GM06990 (cell line): ENCODE measurements at regions not wholly inside any gene's neighbourhood (a gene's known extent, or its start where the extent isn't known, plus 50 kb on each side); places are given as distances from the start of the nearest gene placed in this dataset.

Experiments
- DNase-seq: peaks from one replicate; pipeline ENCODE4 v3.0.0-alpha.2; 2011; ENCODE audit not compliant: insufficient read length; ENCODE audit errors: extremely low read depth
- H3K27me3 ChIP-seq: replicated peaks from 2 replicates; pipeline ENCODE4 v1.6.0; 2011; ENCODE audit warnings: low read length; ENCODE audit not compliant: control insufficient read depth, insufficient read depth
- H3K36me3 ChIP-seq: 2 replicates; pipeline ENCODE4 v1.5.1; 2011; ENCODE audit warnings: low read length; ENCODE audit not compliant: control insufficient read depth, insufficient read depth
- H3K4me3 ChIP-seq: replicated peaks from 2 replicates; pipeline ENCODE4 v1.5.1; 2011; ENCODE audit warnings: low read depth, mild to moderate bottlenecking, control low read depth, low read length
- CTCF ChIP-seq: IDR thresholded peaks from 2 replicates; pipeline ENCODE4 v1.5.1; 2011; ENCODE audit warnings: low read length, control low read depth, mild to moderate bottlenecking, inconsistent platforms; ENCODE audit not compliant: insufficient read depth, poor library complexity, severe bottlenecking

GRCh38 chr5:77874691-77875090, 98.6 kb upstream of the TBCA start:
- no peaks in the 10 kb centered on the region for H3K27me3 ChIP-seq
- TF ChIP-seq CTCF = no peak
- H3K36me3 ChIP-seq = no peaks in the 10 kb centered on the region

GRCh38 chr5:77873239-77873638, 97.1 kb upstream of the TBCA start:
- Histone ChIP-seq H3K27me3 (no peaks in the 10 kb centered on the region), H3K36me3 (no peaks in the 10 kb centered on the region), H3K4me3 (no peak overlapping the region)
- TF ChIP-seq CTCF = no peak
- no peak for DNase-seq

More at GRCh38 chr5:77874691-77875090, 98.6 kb upstream of the TBCA start:
- no peak overlapping the region for H3K4me3 ChIP-seq
- DNase-seq = no peak

GRCh38 chr5:77871946-77872345, 95.8 kb upstream of the TBCA start:
- Histone ChIP-seq H3K4me3 (no peak overlapping the region), H3K36me3 (no peaks in the 10 kb centered on the region), H3K27me3 (no peaks in the 10 kb centered on the region)
- TF ChIP-seq CTCF = no peak
- no peak for DNase-seq

GRCh38 chr5:77871016-77871415, 94.9 kb upstream of the TBCA start:
- Histone ChIP-seq H3K4me3 (no peak overlapping the region), H3K27me3 (no peaks in the 10 kb centered on the region), H3K36me3 (no peaks in the 10 kb centered on the region)
- no peak for TF ChIP-seq CTCF
- no peak for DNase-seq

- Histone ChIP-seq H3K36me3 (no peaks in the 10 kb centered on the region), H3K4me3 (no peak overlapping the region), H3K27me3 (no peaks in the 10 kb centered on the region)
- DNase-seq = no peak
- TF ChIP-seq CTCF = no peak
These were observed 93.1 kb upstream of the TBCA start for GRCh38 chr5:77869116-77869798.

- Histone ChIP-seq H3K4me3 (no peak overlapping the region), H3K36me3 (no peaks in the 10 kb centered on the region), H3K27me3 (no peaks in the 10 kb centered on the region)
- DNase-seq = no peak
- TF ChIP-seq CTCF = no peak
These were observed 91.8 kb upstream of the TBCA start for GRCh38 chr5:77867914-77868313.
